ENCODE measurements at regions not wholly inside any gene's neighbourhood (a gene's known extent, or its start where the extent isn't known, plus 50 kb on each side); places are given as distances from the start of the nearest gene placed in this dataset.

DNA sequence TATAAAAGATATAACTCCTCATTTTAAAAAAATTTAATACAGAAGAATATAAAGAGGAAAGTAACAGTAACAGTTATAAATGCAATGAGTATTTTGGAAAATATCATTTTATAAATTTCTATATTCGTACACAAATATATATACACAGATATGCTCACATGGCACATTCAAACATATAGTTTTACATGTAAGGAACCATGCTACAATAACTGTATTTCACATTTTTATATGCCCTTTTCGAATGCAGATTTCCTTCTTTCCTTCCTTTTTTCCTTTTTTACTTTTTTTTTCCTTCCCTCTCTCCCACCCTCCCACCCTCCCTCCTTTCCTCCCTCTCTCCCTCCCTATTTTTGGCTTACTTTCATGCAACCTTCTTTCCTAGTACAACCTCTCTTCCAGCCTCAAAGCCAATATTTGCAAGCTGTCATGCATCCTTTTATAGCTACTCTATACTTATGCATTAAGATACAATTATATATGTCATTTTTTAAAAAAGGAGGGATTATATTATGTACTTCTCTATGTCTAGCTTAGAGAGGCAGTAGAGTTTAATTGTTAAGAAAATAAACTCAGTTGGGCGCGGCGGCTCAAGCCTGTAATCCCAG is 830.5 kb downstream of the IGSF11 start:
- Histone ChIP-seq H3K27ac (no peak overlapping the region), H3K4me3 (no peak overlapping the region), H3K9me3 (peaks cover 0 to 22% (median 0%) of the 10 kb centered on the region in 3 donors), H3K27me3 (no peaks in the 10 kb centered on the region), H3K4me1 (no peaks in the 10 kb centered on the region), H3K36me3 (no peaks in the 10 kb centered on the region)
- no peak for TF ChIP-seq CTCF (IDR thresholded peaks at IDR 0.05)
- TF ChIP-seq POLR2A (IDR thresholded peaks at IDR 0.05) = no peak
- TF ChIP-seq POLR2AphosphoS5 (IDR thresholded peaks at IDR 0.05) = no peak
- no peak for TF ChIP-seq EP300 (IDR thresholded peaks at IDR 0.05)
- 80 to 89% methylated on average over 2 to 5 of the region's 5 CpGs for WGBS, 2 donors (ENCODE audit: low coverage in 1 of 2)
- no peak for ATAC-seq

DNA sequence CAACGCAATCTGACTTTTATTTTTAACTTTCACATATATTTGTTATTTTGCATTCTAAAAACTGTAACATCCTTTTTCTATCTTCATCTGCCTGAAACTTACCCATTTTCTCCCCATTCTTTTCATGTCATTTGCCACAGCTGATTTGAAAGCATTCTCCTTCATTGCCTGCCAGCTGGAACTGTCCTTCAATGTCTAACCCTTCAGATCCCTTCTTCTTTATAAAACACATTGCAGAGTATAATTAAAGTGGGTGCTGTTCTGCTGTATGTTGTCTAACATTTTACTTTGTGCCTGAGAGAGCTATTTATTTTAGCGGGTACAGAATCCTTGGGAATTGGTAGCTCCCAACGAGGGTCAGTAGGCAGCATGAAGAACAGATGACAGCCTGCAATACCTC is 827.4 kb downstream of the IGSF11 start:
- Histone ChIP-seq H3K27me3 (no peaks in the 10 kb centered on the region), H3K4me1 (no peaks in the 10 kb centered on the region), H3K9me3 (peaks cover 0 to 8% (median 0%) of the 10 kb centered on the region in 3 donors), H3K36me3 (no peaks in the 10 kb centered on the region), H3K27ac (no peak overlapping the region), H3K4me3 (no peak overlapping the region)
- WGBS, 2 donors (ENCODE audit: low coverage in 1 of 2) = 68 to 94% methylated on average over 3 of the region's 3 CpGs
- TF ChIP-seq POLR2AphosphoS5 (IDR thresholded peaks at IDR 0.05) = no peak
- no peak for TF ChIP-seq POLR2A (IDR thresholded peaks at IDR 0.05)
- TF ChIP-seq EP300 (IDR thresholded peaks at IDR 0.05) = no peak
- no peak for TF ChIP-seq CTCF (IDR thresholded peaks at IDR 0.05)
- no peak for ATAC-seq

DNA sequence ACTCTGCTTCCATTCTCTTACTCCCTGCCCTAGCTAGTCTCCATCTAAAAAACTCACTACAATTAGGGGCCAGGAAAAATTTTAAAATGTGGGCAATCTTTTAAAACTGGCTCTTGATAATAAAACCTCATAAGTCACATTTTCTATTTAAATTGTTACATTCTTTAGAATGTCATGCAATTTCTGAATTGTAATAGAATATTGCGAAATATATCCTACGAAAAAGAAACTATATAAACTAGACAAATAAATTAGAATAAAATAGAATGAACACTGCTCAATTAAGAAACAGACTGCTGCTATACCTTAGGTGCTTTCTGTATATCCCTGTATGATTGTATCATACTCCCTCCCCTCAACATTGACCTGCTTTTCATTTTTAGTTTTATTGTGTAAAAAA is 826.0 kb downstream of the IGSF11 start:
- H3K27ac ChIP-seq = no peak overlapping the region
- H3K36me3 ChIP-seq = no peaks in the 10 kb centered on the region
- H3K4me3 ChIP-seq = no peak overlapping the region
- no peaks in the 10 kb centered on the region for H3K4me1 ChIP-seq
- 44 to 71% methylated on average over 2 of the region's 2 CpGs for WGBS, 2 donors (ENCODE audit: low coverage in 1 of 2)
- TF ChIP-seq EP300 (IDR thresholded peaks at IDR 0.05) (no peak), CTCF (IDR thresholded peaks at IDR 0.05) (no peak), POLR2AphosphoS5 (IDR thresholded peaks at IDR 0.05) (no peak), POLR2A (IDR thresholded peaks at IDR 0.05) (no peak)
- ATAC-seq = no peak
- H3K27me3 ChIP-seq = no peaks in the 10 kb centered on the region
- H3K9me3 ChIP-seq = no peaks in the 10 kb centered on the region

DNA sequence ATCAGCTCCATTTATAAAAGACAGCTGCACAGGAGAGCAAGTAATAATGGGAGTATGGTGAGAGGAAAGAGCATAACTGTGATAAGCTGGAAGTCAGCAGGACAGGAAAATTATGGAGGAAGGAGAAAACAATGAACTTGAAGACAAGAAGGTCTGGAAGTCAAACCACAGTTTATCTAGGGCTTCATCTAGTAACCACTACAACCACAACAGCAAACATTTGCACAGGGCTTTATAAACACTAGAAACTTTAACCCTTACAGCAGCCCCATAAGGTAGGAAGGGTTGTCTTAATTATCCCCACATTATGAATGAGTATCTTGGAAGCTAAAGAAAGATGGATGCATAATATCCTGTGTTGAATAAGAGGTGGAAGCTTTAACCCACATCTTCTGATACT is 820.8 kb downstream of the IGSF11 start:
- no peaks in the 10 kb centered on the region for H3K9me3 ChIP-seq
- H3K27ac ChIP-seq = no peak overlapping the region
- H3K27me3 ChIP-seq = no peaks in the 10 kb centered on the region
- H3K4me3 ChIP-seq = no peak overlapping the region
- no peaks in the 10 kb centered on the region for H3K36me3 ChIP-seq
- TF ChIP-seq EP300 (IDR thresholded peaks at IDR 0.05) (no peak), POLR2AphosphoS5 (IDR thresholded peaks at IDR 0.05) (no peak), CTCF (IDR thresholded peaks at IDR 0.05) (no peak), POLR2A (IDR thresholded peaks at IDR 0.05) (no peak)
- ATAC-seq = no peak
- H3K4me1 ChIP-seq = no peaks in the 10 kb centered on the region

DNA sequence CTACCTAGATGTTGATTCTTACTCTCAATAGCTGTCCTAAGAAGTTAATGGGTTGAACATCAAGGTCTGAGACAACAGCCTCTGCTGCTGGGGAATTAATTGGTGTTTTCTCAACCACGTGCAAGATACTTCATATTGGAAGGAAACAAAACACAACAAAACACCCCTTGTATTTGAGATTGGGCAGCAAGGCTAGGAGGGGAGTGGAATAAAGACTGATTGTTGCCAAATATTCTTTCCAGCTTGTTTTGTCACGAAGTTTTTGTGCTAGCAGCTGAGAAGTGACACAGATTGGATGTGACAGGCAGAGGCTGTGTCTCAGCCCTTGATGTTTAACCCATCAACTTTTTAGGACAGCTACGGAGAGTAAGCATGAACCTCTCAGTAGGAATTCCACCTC is 808.4 kb downstream of the IGSF11 start:
- no peaks in the 10 kb centered on the region for H3K4me1 ChIP-seq
- H3K27me3 ChIP-seq = no peaks in the 10 kb centered on the region
- H3K4me3 ChIP-seq = no peak overlapping the region
- TF ChIP-seq CTCF (IDR thresholded peaks at IDR 0.05) (no peak), POLR2A (IDR thresholded peaks at IDR 0.05) (no peak)
- H3K36me3 ChIP-seq = no peaks in the 10 kb centered on the region
- no peak for ATAC-seq
- H3K9me3 ChIP-seq = peaks cover 0 to 6% (median 0%) of the 10 kb centered on the region in 3 donors
- H3K27ac ChIP-seq = no peak overlapping the region
- 67 to 70% methylated on average over 3 of the region's 3 CpGs for WGBS, 2 donors (ENCODE audit: low coverage in 1 of 2)
